HepG2 (cell line): ENCODE measurements at regions not wholly inside any gene's neighbourhood (a gene's known extent, or its start where the extent isn't known, plus 50 kb on each side); places are given as distances from the start of the nearest gene placed in this dataset.
A peak's percentile ranks its signal among the peaks of the same experiment; 100 is the strongest.

Experiments used
- CC2D1A ChIP-seq: sonication (generic); formaldehyde crosslinking; IDR thresholded peaks from 2 replicates; pipeline ENCODE4 v1.8.1; 2023; ENCODE audit warnings: mild to moderate bottlenecking, missing genetic modification reagents
- CEBPB ChIP-seq: IDR thresholded peaks from 2 replicates; pipeline ENCODE4 v1.6.1; 2011; ENCODE audit warnings: low read depth, low read length, improper control_type of control experiment, borderline replicate concordance
- CENPBD1 ChIP-seq: sonication (generic); formaldehyde crosslinking; IDR thresholded peaks from 2 replicates; pipeline ENCODE4 v1.8.0; 2022; ENCODE audit warnings: missing genetic modification reagents, low read depth, mild to moderate bottlenecking, borderline replicate concordance
- LBX2 ChIP-seq: sonication (generic); formaldehyde crosslinking; IDR thresholded peaks from 2 replicates; pipeline ENCODE4 v1.5.0; 2020; ENCODE audit warnings: missing genetic modification reagents, mild to moderate bottlenecking, borderline replicate concordance
- MLX ChIP-seq: IDR thresholded peaks from 2 replicates; pipeline ENCODE4 v1.6.1; 2016
- NFRKB ChIP-seq: fragments of 450-650 bp; IDR thresholded peaks from 2 replicates; pipeline ENCODE4 v1.6.1; 2017
- NR2F6 ChIP-seq, 2 experiments: IDR thresholded peaks; 2 replicates each; pipeline ENCODE4 v1.6.1; 2016; ENCODE audit warnings: antibody characterized with exemption in 1 of 2, mild to moderate bottlenecking in 1 of 2
- PAXIP1 ChIP-seq: sonication (generic); formaldehyde crosslinking; conservative IDR thresholded peaks from 2 replicates; pipeline ENCODE4 v1.4.0; 2020; ENCODE audit warnings: mild to moderate bottlenecking, missing genetic modification reagents, moderate library complexity
- POLR2AphosphoS2 ChIP-seq: IDR thresholded peaks from 2 replicates; pipeline ENCODE4 v1.6.1; 2011; ENCODE audit warnings: low read depth, low read length, improper control_type of control experiment
- PRDM4 ChIP-seq: sonication (generic); formaldehyde crosslinking; IDR thresholded peaks from 2 replicates; pipeline ENCODE4 v1.9.0; 2021; ENCODE audit warnings: missing genetic modification reagents, borderline replicate concordance
- TBL1XR1 ChIP-seq: fragments of 150-350 bp; IDR thresholded peaks from 2 replicates; pipeline ENCODE4 v1.6.1; 2014; ENCODE audit warnings: borderline replicate concordance, low read length; ENCODE audit not compliant: partially characterized antibody
- TBX2 ChIP-seq: sonication (generic); formaldehyde crosslinking; IDR thresholded peaks from 2 replicates; pipeline ENCODE4 v1.5.0; 2020; ENCODE audit warnings: missing genetic modification reagents, mild to moderate bottlenecking, borderline replicate concordance
- ZNF20 ChIP-seq: sonication (generic); formaldehyde crosslinking; IDR thresholded peaks from 2 replicates; pipeline ENCODE4 v1.4.0; 2020; ENCODE audit warnings: mild to moderate bottlenecking, moderate library complexity, missing genetic modification reagents
- ZNF737 ChIP-seq: sonication (generic); formaldehyde crosslinking; IDR thresholded peaks from 2 replicates; pipeline ENCODE4 v1.5.0; 2020; ENCODE audit warnings: missing genetic modification reagents, mild to moderate bottlenecking, borderline replicate concordance
- ZZZ3 ChIP-seq: sonication (generic); formaldehyde crosslinking; IDR thresholded peaks from 2 replicates; pipeline ENCODE4 v1.4.0; 2020; ENCODE audit warnings: missing genetic modification reagents, mild to moderate bottlenecking, borderline replicate concordance

GRCh38 chr2:42957109-42957860 lies 164.9 kb upstream of the HAAO start (continued):
- TF ChIP-seq CENPBD1 (CRISPR knock-in tag) (no peak), MLX (CRISPR knock-in tag) (no peak), NR2F6 (IDR thresholded peaks at IDR 0.05) (peak; percentile 72), NR2F6 (CRISPR knock-in tag; IDR thresholded peaks at IDR 0.05) (peak; percentile 65), PAXIP1 (0 out of 2 replicates have a peak, but pooled peaks have one; percentile 35), ZNF737 (no peak), ZNF20 (CRISPR knock-in tag) (no peak), ZZZ3 (CRISPR knock-in tag) (no peak), LBX2 (CRISPR knock-in tag) (no peak), CC2D1A (CRISPR knock-in tag) (no peak), PRDM4 (no peak), CEBPB (peak; percentile 73; the same call in 1 of the 2 replicates), NFRKB (no peak), TBL1XR1 (no peak), POLR2AphosphoS2 (no peak), TBX2 (CRISPR knock-in tag) (no peak; the same call in 1 of the 2 replicates)
